AG09309 (cell line): ENCODE measurements at regions not wholly inside any gene's neighbourhood (a gene's known extent, or its start where the extent isn't known, plus 50 kb on each side); places are given as distances from the start of the nearest gene placed in this dataset.

Experiments used
- DNase-seq: peaks from one replicate; pipeline ENCODE4 v3.0.0-alpha.2; 2010; ENCODE audit warnings: low read depth
- H3K4me3 ChIP-seq: 2 replicates; pipeline ENCODE4 v1.5.1; 2011; ENCODE audit warnings: mild to moderate bottlenecking, low read depth, low read length, moderate library complexity; ENCODE audit not compliant: control insufficient read depth
- CTCF ChIP-seq: IDR thresholded peaks from 2 replicates; pipeline ENCODE4 v1.5.1; 2011; ENCODE audit warnings: mild to moderate bottlenecking, low read depth, low read length, inconsistent platforms; ENCODE audit not compliant: insufficient read depth, control insufficient read depth; ENCODE audit errors: missing control alignments

GRCh38 chrX:39966176-39966575 is 131.6 kb downstream of the BCOR start:
- no peak overlapping the region for H3K4me3 ChIP-seq
- TF ChIP-seq CTCF: no peak
- DNase-seq: no peak

- TF ChIP-seq CTCF: no peak
- no peak for DNase-seq
- H3K4me3 ChIP-seq: no peak overlapping the region
Observed at GRCh38 chrX:39967348-39967747, 130.4 kb downstream of the BCOR start.

- no peak overlapping the region for H3K4me3 ChIP-seq
- no peak for DNase-seq
- no peak for TF ChIP-seq CTCF
Observed at GRCh38 chrX:39969099-39969818, 128.5 kb downstream of the BCOR start.

- H3K4me3 ChIP-seq: no peak overlapping the region
- no peak for DNase-seq
- no peak for TF ChIP-seq CTCF
Observed at GRCh38 chrX:39969819-39970504, 127.8 kb downstream of the BCOR start.

- no peak for TF ChIP-seq CTCF
- H3K4me3 ChIP-seq: no peak overlapping the region
- no peak for DNase-seq
Observed at GRCh38 chrX:39971760-39972159, 126.0 kb downstream of the BCOR start.

GRCh38 chrX:39972340-39972739 is 125.4 kb downstream of the BCOR start:
- no peak overlapping the region for H3K4me3 ChIP-seq
- DNase-seq: peak; percentile 32
- no peak for TF ChIP-seq CTCF

GRCh38 chrX:39973810-39974209 is 123.9 kb downstream of the BCOR start:
- no peak overlapping the region for H3K4me3 ChIP-seq
- TF ChIP-seq CTCF: no peak
- no peak for DNase-seq
